BE2C (cell line): ENCODE measurements at regions not wholly inside any gene's neighbourhood (a gene's known extent, or its start where the extent isn't known, plus 50 kb on each side); places are given as distances from the start of the nearest gene placed in this dataset.
"Not testable (repeated sequence)": the region's sequence is repeated elsewhere in the genome, so short reads cannot be mapped to it uniquely, and the experiment has no call there.

Source experiments
- DNase-seq: peaks from one replicate; pipeline ENCODE4 v3.0.0-alpha.2; 2020
- H3K27me3 ChIP-seq: fragments of 250-450 bp; sonication (Bioruptor Pico); 2 replicates; pipeline ENCODE4 v1.5.1; 2020; ENCODE audit warnings: mild to moderate bottlenecking
- H3K36me3 ChIP-seq: fragments of 250-450 bp; sonication (Bioruptor Pico); 2 replicates; pipeline ENCODE4 v1.5.1; 2020; ENCODE audit warnings: mild to moderate bottlenecking
- H3K4me1 ChIP-seq: fragments of 250-450 bp; sonication (Bioruptor Pico); 2 replicates; pipeline ENCODE4 v1.5.1; 2020
- H3K4me3 ChIP-seq: 2 replicates; pipeline ENCODE4 v1.5.1; 2011; ENCODE audit warnings: low read depth, low read length
- H3K9me3 ChIP-seq: fragments of 250-450 bp; sonication (Bioruptor Pico); 2 replicates; pipeline ENCODE4 v1.5.1; 2020
- TF ChIP-seq, protein P1 (sequence below): IDR thresholded peaks from 2 replicates; pipeline ENCODE4 v1.5.1; 2012; ENCODE audit warnings: mild to moderate bottlenecking, low read depth, low read length

DNA sequence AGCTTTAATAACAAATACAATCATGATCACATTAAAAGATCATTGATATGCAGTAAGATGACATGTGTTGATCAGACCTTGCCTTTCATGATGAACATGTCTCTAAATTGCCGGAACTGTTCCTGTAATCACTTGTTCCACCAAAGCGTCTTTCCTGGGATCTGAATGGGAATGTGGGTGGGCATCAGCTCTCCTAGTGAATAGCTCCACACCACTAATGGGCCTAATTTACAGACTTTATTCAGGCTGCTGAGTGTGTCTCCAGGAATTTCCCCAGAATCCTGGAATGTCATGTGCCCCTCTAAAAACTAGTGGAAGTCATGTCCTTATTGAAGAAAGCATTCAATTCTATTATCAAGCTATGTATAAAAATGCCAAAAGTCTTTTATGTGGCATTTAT, 765.1 kb upstream of the CTNND2 start:
- no peaks in the 10 kb centered on the region for H3K36me3 ChIP-seq
- H3K4me1 ChIP-seq = no peaks in the 10 kb centered on the region
- H3K27me3 ChIP-seq = no peaks in the 10 kb centered on the region
- H3K4me3 ChIP-seq = no peak overlapping the region
- DNase-seq = no peak
- H3K9me3 ChIP-seq = no peaks in the 10 kb centered on the region
- TF ChIP-seq, protein P1, sequence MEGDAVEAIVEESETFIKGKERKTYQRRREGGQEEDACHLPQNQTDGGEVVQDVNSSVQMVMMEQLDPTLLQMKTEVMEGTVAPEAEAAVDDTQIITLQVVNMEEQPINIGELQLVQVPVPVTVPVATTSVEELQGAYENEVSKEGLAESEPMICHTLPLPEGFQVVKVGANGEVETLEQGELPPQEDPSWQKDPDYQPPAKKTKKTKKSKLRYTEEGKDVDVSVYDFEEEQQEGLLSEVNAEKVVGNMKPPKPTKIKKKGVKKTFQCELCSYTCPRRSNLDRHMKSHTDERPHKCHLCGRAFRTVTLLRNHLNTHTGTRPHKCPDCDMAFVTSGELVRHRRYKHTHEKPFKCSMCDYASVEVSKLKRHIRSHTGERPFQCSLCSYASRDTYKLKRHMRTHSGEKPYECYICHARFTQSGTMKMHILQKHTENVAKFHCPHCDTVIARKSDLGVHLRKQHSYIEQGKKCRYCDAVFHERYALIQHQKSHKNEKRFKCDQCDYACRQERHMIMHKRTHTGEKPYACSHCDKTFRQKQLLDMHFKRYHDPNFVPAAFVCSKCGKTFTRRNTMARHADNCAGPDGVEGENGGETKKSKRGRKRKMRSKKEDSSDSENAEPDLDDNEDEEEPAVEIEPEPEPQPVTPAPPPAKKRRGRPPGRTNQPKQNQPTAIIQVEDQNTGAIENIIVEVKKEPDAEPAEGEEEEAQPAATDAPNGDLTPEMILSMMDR = no peak

DNA sequence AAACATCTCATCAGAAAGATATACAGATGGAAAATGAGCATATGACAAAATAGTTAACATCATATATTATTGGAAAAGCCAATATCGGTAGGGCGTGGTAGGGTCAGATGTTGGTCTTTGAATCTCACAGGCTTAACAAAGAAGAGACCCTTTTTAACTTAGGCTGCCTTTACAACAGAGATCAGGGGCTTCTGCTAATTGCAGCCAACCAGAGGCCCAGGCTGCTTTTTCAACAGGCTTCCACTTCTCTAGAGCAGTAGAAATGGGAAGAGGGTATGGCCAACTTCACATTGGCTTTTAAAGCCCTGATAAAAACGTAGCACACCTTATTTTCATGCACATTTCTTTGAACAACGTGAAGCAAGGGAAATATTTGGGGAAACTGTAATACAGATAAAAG, 764.3 kb upstream of the CTNND2 start:
- Histone ChIP-seq H3K9me3 (no peaks in the 10 kb centered on the region), H3K4me3 (no peak overlapping the region), H3K27me3 (no peaks in the 10 kb centered on the region), H3K36me3 (no peaks in the 10 kb centered on the region), H3K4me1 (no peaks in the 10 kb centered on the region)
- TF ChIP-seq, protein P1 = no peak
- DNase-seq = no peak

DNA sequence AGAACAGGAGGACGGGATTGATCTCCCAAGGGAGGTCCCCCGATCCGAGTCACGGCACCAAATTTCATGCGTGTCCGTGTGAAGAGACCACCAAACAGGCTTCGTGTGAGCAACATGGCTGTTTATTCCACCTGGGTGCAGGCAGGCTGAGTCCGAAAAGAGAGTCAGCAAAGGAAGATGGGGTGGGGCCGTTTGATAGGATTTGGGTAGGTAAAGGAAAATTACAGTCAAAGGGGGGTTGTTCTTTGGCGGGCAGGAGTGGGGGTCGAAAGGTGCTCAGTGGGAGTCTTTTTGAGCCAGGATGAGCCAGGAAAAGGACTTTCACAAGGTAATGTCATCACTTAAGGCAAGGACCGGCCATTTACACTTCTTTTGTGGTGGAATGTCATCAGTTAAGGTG, 763.6 kb upstream of the CTNND2 start:
- not testable (repeated sequence) for H3K4me1 ChIP-seq, H3K9me3 ChIP-seq, H3K4me3 ChIP-seq, DNase-seq, H3K27me3 ChIP-seq, H3K36me3 ChIP-seq

DNA sequence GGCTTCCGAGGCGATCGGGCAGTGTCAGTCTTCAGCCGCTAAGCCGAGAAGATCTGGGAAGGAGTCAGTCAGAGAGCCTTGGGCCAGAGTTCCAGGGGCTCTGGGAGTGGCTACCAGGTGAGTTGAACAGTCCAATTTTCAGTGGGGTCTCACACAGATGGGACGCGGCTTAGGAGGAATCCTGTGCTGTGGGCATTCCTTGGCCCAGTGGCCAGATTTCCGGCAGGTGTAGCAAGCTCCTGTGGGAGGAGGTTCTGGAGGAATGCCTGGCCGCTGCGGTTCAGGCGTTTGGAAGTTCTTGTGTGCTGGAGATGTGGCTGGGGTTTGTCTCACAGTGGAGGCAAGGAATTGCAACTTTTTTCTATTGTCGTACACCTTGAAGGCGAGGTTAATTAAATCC, 761.5 kb upstream of the CTNND2 start:
- DNase-seq, H3K4me1 ChIP-seq, H3K27me3 ChIP-seq, H3K9me3 ChIP-seq, H3K4me3 ChIP-seq, H3K36me3 ChIP-seq: not testable (repeated sequence)

DNA sequence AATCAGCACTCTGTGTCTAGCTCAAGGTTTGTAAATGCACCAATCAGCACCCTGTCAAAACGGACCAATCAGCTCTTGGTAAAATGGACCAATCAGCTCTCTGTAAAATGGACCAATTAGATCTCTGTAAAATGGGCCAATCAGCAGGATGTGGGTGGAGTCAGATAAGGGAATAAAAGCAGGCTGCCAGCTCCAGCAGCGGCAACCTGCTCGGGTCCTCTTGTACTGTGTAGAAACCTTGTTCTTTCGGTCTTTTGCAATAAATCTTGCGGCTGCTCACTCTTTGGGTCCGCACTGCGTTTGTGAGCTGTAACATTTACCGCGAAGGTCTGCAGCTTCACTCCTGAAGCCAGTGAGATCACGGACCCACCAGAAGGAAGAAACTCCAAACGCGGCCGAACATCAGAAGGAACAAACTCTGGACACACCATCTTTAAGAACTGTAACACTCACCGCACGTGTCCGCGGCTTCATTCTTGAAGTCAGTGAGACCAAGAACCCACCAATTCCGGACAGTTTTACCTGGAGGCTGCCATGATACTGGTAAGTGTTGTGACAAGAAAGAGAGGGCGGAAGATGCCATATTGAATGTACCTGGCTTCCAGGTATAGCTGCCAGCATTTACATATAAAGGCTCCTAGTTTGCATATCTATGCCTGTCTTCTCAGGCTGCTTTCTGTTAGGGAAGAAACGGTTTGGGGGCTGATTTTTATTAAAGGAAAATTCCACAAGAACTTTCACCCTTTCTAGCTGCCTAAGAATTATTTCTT, 758.5 kb upstream of the CTNND2 start:
- H3K36me3 ChIP-seq = no peaks in the 10 kb centered on the region
- no peak for DNase-seq
- H3K27me3 ChIP-seq = no peaks in the 10 kb centered on the region
- TF ChIP-seq, protein P1 = no peak
- H3K4me3 ChIP-seq = no peak overlapping the region
- H3K9me3 ChIP-seq = peaks cover 4% of the 10 kb centered on the region; the same call in 1 of the 2 replicates
- no peaks in the 10 kb centered on the region for H3K4me1 ChIP-seq

DNA sequence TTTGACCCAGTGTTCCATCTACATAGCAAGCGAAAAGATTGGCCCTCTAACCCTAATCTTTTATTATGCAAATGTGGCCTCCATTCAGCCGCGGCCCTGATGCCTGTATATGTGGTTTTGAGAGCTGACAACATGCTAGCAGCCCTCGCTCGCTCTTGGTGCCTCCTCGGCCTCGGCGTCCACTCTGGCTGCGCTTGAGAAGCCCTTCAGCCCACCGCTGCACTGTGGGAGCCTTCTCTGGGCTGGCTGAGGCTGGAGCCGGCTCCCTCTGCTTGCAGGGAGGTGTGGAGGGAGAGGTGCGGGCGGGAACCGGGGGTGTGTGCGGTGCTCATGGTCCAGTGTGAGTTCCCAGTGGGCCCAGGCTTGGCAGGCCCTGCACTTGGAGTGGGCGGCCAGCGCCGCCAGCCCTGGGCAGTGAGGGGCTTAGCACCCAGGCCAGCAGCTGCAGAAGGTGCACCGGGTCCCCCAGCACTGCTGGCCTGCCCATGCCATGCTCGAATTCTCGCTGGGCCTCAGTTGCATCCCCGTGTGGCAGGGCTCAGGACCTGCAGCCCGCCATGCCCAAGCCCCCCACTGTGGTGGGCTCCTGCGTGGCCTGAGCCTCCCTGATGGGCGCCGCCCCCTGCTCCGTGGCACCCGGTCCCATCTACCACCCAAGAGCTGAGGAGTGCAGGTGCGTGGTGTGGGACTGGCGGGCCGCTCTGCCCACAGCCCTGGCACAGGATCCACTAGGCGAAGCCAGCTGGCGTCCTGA, 757.5 kb upstream of the CTNND2 start:
- no peak for DNase-seq
- peaks cover 4% of the 10 kb centered on the region; the same call in 1 of the 2 replicates for H3K9me3 ChIP-seq
- H3K27me3 ChIP-seq = no peaks in the 10 kb centered on the region
- TF ChIP-seq, protein P1 = no peak
- H3K4me1 ChIP-seq = no peaks in the 10 kb centered on the region
- H3K4me3 ChIP-seq = no peak overlapping the region
- no peaks in the 10 kb centered on the region for H3K36me3 ChIP-seq

DNA sequence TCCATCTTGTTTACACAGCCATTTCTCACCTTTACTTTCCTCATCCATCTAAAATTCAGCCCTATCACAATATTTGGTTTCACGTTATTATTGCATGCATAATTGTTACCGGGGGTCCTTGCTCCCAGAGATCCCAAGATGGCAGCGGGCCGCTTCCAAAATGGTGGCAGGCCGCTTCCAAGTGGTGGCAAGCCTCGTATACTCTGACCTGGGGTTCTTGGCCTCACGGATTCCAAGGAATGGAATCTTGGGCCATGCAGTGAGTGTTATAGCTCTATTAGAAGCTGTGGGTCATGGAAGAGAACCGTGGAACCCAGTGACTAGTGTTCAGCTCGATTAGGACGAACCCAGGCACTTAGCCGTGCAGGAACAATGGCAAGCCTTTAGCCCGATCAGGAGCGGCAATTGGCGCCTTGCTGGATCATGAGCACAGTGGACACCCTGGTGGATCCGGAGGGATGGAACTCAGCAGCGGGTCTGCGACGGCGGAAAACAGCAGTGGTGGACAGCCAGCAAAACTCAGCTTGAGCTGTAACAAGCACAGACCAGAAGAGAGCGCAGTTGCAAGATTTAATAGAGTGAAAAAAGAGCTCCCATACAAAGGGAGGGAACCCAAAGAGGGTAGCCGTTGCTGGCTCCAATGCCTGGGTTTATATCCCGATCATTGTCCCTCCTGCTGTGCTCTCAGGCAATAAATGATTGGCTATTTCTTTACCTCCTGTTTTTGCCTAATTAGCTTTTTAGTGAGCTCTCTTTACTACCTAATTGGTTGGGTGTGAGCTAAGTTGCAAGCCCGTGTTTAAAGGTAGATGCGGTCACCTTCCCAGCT, 756.2 kb upstream of the CTNND2 start:
- not testable (repeated sequence) for H3K4me1 ChIP-seq, H3K9me3 ChIP-seq, H3K36me3 ChIP-seq, H3K4me3 ChIP-seq, H3K27me3 ChIP-seq, DNase-seq
